Right atrium auricular region (tissue), 2 donors: ENCODE measurements at regions not wholly inside any gene's neighbourhood (a gene's known extent, or its start where the extent isn't known, plus 50 kb on each side); places are given as distances from the start of the nearest gene placed in this dataset.
A peak's percentile ranks its signal among the peaks of the same experiment; 100 is the strongest.

Experiments
- DNase-seq: peaks from one replicate; pipeline ENCODE4 v3.0.0-alpha.2; 2019; ENCODE audit warnings: low spot score
- H3K27ac ChIP-seq, 2 donors: fragments of 200-600 bp; sonication (generic); 1 replicate in 1 of 2; 2 replicates in 1 of 2; pipeline ENCODE4 v1.5.1; 2016 to 2019
- H3K27me3 ChIP-seq, 2 donors: fragments of 200-600 bp; sonication (generic); one replicate each; pipeline versions ENCODE4 v1.5.1 to v1.6.0; 2017 to 2019
- H3K36me3 ChIP-seq: fragments of 200-600 bp; sonication (generic); one replicate; pipeline ENCODE4 v1.5.1; 2016
- H3K4me1 ChIP-seq, 2 donors: fragments of 200-600 bp; sonication (generic); one replicate each; pipeline versions ENCODE4 v1.5.1 to v1.6.0; 2017 to 2019
- H3K4me3 ChIP-seq, 2 donors: fragments of 200-600 bp; sonication (generic); 1 replicate in 1 of 2; 2 replicates in 1 of 2; pipeline ENCODE4 v1.5.1; 2017 to 2019; ENCODE audit warnings: mild to moderate bottlenecking in 1 of 2, moderate library complexity in 1 of 2
- H3K9me3 ChIP-seq, 2 donors: fragments of 200-600 bp; sonication (generic); one replicate each; pipeline ENCODE4 v1.5.1; 2019
- TF ChIP-seq, protein P1 (sequence below), 2 donors: fragments of 200-600 bp; sonication (generic); IDR thresholded peaks; one replicate each; pipeline ENCODE4 v1.5.1; 2019; ENCODE audit warnings: antibody characterized with exemption in 2 of 2

DNA sequence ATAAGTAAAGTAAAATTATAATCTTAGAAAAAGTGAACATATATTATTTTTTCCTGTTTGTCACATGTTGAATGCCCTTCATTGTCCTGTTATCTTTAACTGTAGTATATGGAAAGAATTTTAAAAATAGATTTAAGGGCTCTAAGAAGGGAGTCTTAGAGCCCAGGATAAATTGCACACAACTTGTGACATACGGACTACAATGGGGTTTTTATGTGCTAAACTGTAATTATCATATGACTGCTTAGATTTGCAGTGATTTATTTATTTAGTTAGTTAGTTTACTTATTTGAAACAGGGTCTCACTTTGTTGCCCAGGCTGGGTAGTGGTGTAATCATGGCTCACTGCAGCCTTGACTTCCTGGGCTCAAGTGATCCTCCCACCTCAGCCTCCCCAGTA, 187.8 kb upstream of the HMGA2 start:
- Histone ChIP-seq H3K36me3 (no peaks in the 10 kb centered on the region), H3K27ac (no peak overlapping the region), H3K27me3 (no peaks in the 10 kb centered on the region), H3K4me3 (no peak overlapping the region), H3K9me3 (no peaks in the 10 kb centered on the region), H3K4me1 (no peaks in the 10 kb centered on the region)
- DNase-seq, result no peak
- TF ChIP-seq, protein P1, sequence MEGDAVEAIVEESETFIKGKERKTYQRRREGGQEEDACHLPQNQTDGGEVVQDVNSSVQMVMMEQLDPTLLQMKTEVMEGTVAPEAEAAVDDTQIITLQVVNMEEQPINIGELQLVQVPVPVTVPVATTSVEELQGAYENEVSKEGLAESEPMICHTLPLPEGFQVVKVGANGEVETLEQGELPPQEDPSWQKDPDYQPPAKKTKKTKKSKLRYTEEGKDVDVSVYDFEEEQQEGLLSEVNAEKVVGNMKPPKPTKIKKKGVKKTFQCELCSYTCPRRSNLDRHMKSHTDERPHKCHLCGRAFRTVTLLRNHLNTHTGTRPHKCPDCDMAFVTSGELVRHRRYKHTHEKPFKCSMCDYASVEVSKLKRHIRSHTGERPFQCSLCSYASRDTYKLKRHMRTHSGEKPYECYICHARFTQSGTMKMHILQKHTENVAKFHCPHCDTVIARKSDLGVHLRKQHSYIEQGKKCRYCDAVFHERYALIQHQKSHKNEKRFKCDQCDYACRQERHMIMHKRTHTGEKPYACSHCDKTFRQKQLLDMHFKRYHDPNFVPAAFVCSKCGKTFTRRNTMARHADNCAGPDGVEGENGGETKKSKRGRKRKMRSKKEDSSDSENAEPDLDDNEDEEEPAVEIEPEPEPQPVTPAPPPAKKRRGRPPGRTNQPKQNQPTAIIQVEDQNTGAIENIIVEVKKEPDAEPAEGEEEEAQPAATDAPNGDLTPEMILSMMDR (IDR thresholded peaks at IDR 0.05), result no peak

DNA sequence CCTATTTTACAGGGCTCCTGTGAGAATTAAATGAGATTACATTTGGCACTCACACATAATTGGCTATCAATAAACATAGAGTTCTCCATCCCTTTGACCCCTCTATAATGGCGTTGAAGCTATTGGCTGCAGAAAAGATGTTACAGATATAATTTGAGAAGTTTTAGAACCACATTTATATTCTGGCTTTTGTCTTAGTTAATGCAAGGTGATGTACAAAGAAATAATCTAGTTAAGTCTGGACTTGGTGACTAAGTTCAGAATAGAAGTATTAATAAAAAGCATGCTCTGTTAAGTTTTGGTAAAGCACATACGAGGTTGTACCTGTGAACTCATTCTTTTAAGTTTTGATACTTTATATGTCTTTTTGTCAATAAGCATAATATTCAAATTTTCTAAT, 187.1 kb upstream of the HMGA2 start:
- Histone ChIP-seq H3K4me1 (no peaks in the 10 kb centered on the region), H3K27me3 (no peaks in the 10 kb centered on the region), H3K9me3 (no peaks in the 10 kb centered on the region), H3K4me3 (no peak overlapping the region), H3K36me3 (no peaks in the 10 kb centered on the region), H3K27ac (no peak overlapping the region)
- TF ChIP-seq, protein P1 (IDR thresholded peaks at IDR 0.05), result no peak
- no peak for DNase-seq

DNA sequence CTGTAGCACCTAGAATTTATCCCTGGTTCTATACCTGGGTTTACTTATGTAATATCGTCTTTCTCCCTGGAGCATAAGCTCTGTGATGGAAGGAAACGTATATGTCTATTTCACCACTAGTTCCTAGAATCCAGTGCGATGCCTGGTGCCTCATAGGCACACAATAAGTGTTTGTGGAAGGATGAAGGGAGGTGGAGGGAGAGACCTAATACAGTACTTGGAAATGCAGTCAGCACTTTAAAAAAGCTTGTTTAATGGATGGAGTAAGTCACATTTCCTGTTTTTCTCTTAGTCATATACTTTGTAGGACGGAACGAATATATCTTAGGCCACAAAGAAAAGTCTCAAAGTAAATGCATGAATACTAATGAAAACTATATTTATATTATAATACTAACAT, 186.5 kb upstream of the HMGA2 start:
- Histone ChIP-seq H3K27ac (no peak overlapping the region), H3K4me3 (no peak overlapping the region), H3K4me1 (no peaks in the 10 kb centered on the region), H3K27me3 (no peaks in the 10 kb centered on the region), H3K36me3 (no peaks in the 10 kb centered on the region), H3K9me3 (no peaks in the 10 kb centered on the region)
- TF ChIP-seq, protein P1 (IDR thresholded peaks at IDR 0.05), result no peak
- no peak for DNase-seq

DNA sequence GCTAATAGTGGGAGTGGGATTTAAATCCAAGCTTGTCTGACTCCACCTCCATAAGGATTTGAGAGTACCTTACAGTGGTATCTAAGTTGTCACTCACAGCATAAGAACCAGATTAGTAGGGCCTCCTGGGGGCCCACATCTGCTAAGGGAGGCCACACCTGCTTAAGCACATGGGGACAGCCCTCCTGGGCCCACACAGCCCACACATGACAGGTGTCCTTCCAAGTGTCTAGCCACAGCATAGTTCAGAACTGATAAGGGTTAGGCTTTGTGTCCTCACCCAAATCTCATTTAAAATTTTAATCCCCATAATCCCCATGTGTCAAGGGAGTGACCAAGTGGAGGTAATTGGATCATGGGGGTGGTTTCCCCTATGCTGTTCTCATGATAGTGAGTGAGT, 186.0 kb upstream of the HMGA2 start:
- Histone ChIP-seq H3K4me3 (no peak overlapping the region), H3K27me3 (no peaks in the 10 kb centered on the region), H3K4me1 (no peaks in the 10 kb centered on the region), H3K36me3 (no peaks in the 10 kb centered on the region), H3K9me3 (no peaks in the 10 kb centered on the region), H3K27ac (no peak overlapping the region)
- no peak for DNase-seq
- TF ChIP-seq, protein P1 (IDR thresholded peaks at IDR 0.05), result no peak

DNA sequence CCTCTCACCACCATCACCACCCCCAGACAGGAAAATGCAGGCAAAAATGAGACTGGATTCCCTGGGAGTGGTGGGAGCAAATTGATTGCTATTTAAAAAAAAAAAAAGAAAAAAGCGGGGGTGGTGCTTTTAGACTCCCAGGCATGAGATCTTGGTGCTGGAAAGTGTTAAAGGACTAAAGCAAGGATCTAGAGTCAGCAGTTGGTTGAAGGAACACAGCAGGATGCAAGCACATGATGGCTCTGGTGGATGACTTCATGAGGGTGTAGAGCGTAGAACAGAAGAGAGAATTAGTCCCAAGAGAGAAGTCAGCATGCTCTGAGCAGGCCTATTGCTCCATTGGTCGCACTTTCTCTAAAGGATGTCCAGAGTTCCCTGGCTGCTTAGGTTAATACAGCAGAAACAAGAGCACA, 183.8 kb upstream of the HMGA2 start:
- Histone ChIP-seq H3K27ac (peak overlapping the region in 1 of 2 donors; percentile 29), H3K9me3 (no peaks in the 10 kb centered on the region), H3K36me3 (no peaks in the 10 kb centered on the region), H3K4me3 (no peak overlapping the region), H3K27me3 (no peaks in the 10 kb centered on the region), H3K4me1 (no peaks in the 10 kb centered on the region)
- TF ChIP-seq, protein P1 (IDR thresholded peaks at IDR 0.05), result no peak
- DNase-seq, result no peak

DNA sequence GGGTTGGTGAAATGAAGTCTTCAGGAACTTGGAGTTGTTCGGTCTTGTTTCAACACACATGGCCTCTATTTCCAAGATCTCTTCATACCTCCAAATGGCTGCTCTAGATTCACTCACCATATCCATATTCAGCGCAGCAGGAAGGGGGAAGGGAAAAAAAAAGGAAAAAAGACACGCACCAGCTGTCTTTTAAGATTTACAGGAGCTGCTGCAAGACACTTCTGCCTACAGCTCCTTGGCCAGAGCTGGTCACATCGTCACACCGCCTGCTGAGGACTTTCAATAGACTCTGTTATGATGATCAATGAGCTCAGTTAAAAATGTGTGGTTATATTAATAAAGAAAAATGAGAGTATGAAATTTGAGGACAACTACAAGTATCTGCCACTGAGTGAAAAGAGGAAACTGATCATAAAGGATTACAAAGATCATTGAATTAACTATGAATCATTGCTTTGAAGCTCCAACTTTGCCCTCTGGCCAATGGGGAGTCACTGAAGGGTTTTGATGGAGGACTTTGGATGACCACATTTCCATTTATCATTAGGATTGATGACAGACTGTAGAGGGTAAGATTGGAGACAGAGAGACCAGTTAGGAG, 182.1 kb upstream of the HMGA2 start:
- Histone ChIP-seq H3K36me3 (no peaks in the 10 kb centered on the region), H3K4me3 (no peak overlapping the region), H3K27me3 (no peaks in the 10 kb centered on the region), H3K9me3 (no peaks in the 10 kb centered on the region), H3K27ac (no peak overlapping the region), H3K4me1 (no peaks in the 10 kb centered on the region)
- no peak for DNase-seq
- TF ChIP-seq, protein P1 (IDR thresholded peaks at IDR 0.05), result no peak
